Left cardiac atrium (tissue), 4 donors: ENCODE measurements at regions not wholly inside any gene's neighbourhood (a gene's known extent, or its start where the extent isn't known, plus 50 kb on each side); places are given as distances from the start of the nearest gene placed in this dataset.

ENCODE experiments used
- ATAC-seq, 2 donors: fragments of 200-7000 bp; cut with Tn5 transposase; one replicate each; pipeline ENCODE4 v1.9.1; 2020; ENCODE audit warnings: mild to moderate bottlenecking in 2 of 2, moderate library complexity in 2 of 2
- DNase-seq: peaks from one replicate; pipeline ENCODE4 v3.0.0-alpha.2; 2020
- intact Hi-C, 2 donors: fragments of 100-400 bp; cut with DNase I; formaldehyde crosslinking; loops; one replicate each; pipeline versions ENCODE4 v1.14.1 to v1.15.1; 2022 to 2023
- donor health status: DM: no; HTN: yes; CAD: no.
- donor health status: DM: no; HTN: yes; CAD: no; lungs with severe emphysema.
- donor health status: DM: yes; HTN: yes; CAD: no.
- donor health status: Dilated cardiomyopathy.

- intact Hi-C loops: no loop called here
- DNase-seq (no peak), ATAC-seq (no peak)
Observed at GRCh38 chr11:12623869-12624268, 50.4 kb upstream of the TEAD1 start.
